Neuronal stem cell (in vitro differentiated cells): ENCODE measurements at regions not wholly inside any gene's neighbourhood (a gene's known extent, or its start where the extent isn't known, plus 50 kb on each side); places are given as distances from the start of the nearest gene placed in this dataset.

ENCODE experiments used
- DNase-seq: peaks from one replicate; pipeline ENCODE4 v3.0.0-alpha.2; 2013; ENCODE audit warnings: low spot score
- H2AFZ ChIP-seq: one replicate; pipeline ENCODE4 v1.6.1; 2013; ENCODE audit warnings: mild to moderate bottlenecking, low read length, inconsistent platforms
- H2AK5ac ChIP-seq: 2 replicates; pipeline ENCODE4 v1.6.1; 2013; ENCODE audit warnings: low read depth, mild to moderate bottlenecking, inconsistent platforms, low read length, moderate library complexity, mixed read lengths
- H2BK120ac ChIP-seq: 2 replicates; pipeline ENCODE4 v1.6.1; 2013; ENCODE audit warnings: low read depth, mild to moderate bottlenecking, inconsistent platforms, low read length, moderate library complexity, mixed read lengths
- H2BK12ac ChIP-seq: one replicate; pipeline ENCODE4 v1.6.1; 2013; ENCODE audit warnings: low read length, inconsistent platforms
- H2BK15ac ChIP-seq: 2 replicates; pipeline ENCODE4 v1.6.1; 2013; ENCODE audit warnings: mild to moderate bottlenecking, low read length, inconsistent platforms, mixed read lengths
- H2BK5ac ChIP-seq: one replicate; pipeline ENCODE4 v1.6.1; 2013; ENCODE audit warnings: inconsistent platforms, mild to moderate bottlenecking, low read length, moderate library complexity
- H3K14ac ChIP-seq: one replicate; pipeline ENCODE4 v1.6.1; 2013; ENCODE audit warnings: low read length, inconsistent platforms
- H3K18ac ChIP-seq: 2 replicates; pipeline ENCODE4 v1.6.1; 2013; ENCODE audit warnings: low read length, inconsistent platforms
- H3K23ac ChIP-seq: 2 replicates; pipeline ENCODE4 v1.6.1; 2013; ENCODE audit warnings: low read depth, mild to moderate bottlenecking, mixed read lengths, low read length, inconsistent platforms; ENCODE audit not compliant: poor library complexity
- H3K27ac ChIP-seq: replicated peaks from 3 replicates; pipeline ENCODE4 v1.5.1; 2013; ENCODE audit warnings: low read length, inconsistent platforms
- H3K27me3 ChIP-seq, 3 experiments: 2 replicates each; pipeline ENCODE4 v1.6.1; 2013; ENCODE audit warnings: low read length in 3 of 3, mild to moderate bottlenecking in 2 of 3, inconsistent platforms in 1 of 3, low read depth in 1 of 3, mixed read lengths in 1 of 3, moderate library complexity in 1 of 3; ENCODE audit not compliant: control insufficient read depth in 3 of 3, insufficient read depth in 3 of 3
- H3K36me3 ChIP-seq, 2 donors: replicated peaks in 1 of 2; 2 replicates each; pipeline ENCODE4 v1.6.1; 2013; ENCODE audit warnings: low read length in 2 of 2; ENCODE audit not compliant: control insufficient read depth in 2 of 2, insufficient read depth in 2 of 2
- H3K4ac ChIP-seq: 2 replicates; pipeline ENCODE4 v1.6.1; 2013; ENCODE audit warnings: inconsistent platforms, mild to moderate bottlenecking, low read length, moderate library complexity
- H3K4me1 ChIP-seq, 2 donors: 1 replicate in 1 of 2; 2 replicates in 1 of 2; pipeline ENCODE4 v1.6.1; 2013; ENCODE audit warnings: low read length in 2 of 2, low read depth in 1 of 2; ENCODE audit not compliant: control insufficient read depth in 2 of 2, insufficient read depth in 1 of 2
- H3K4me2 ChIP-seq: one replicate; pipeline ENCODE4 v1.6.1; 2013; ENCODE audit warnings: mild to moderate bottlenecking, low read length, inconsistent platforms; ENCODE audit not compliant: insufficient read depth, poor library complexity, severe bottlenecking
- H3K4me3 ChIP-seq, 2 donors: 2 replicates each; pipeline ENCODE4 v1.5.1; 2013; ENCODE audit warnings: low read length in 2 of 2, mild to moderate bottlenecking in 2 of 2, inconsistent platforms in 1 of 2, moderate library complexity in 1 of 2
- H3K79me1 ChIP-seq: one replicate; pipeline ENCODE4 v1.6.1; 2013; ENCODE audit warnings: low read depth, mild to moderate bottlenecking, inconsistent platforms, low read length, moderate library complexity
- H3K9ac ChIP-seq: one replicate; pipeline ENCODE4 v1.6.1; 2013; ENCODE audit warnings: mild to moderate bottlenecking, low read depth, low read length, inconsistent platforms; ENCODE audit not compliant: poor library complexity
- H3K9me3 ChIP-seq, 2 donors: replicated peaks in 1 of 2; 2 replicates each; pipeline versions ENCODE3 to v1.6.1; 2013; ENCODE audit warnings: low read length in 2 of 2, mild to moderate bottlenecking in 2 of 2, inconsistent platforms in 1 of 2, low read depth in 1 of 2, mixed read lengths in 1 of 2, moderate library complexity in 1 of 2; ENCODE audit not compliant: control insufficient read depth in 2 of 2, insufficient read depth in 1 of 2
- H4K8ac ChIP-seq: one replicate; pipeline ENCODE4 v1.6.1; 2013; ENCODE audit warnings: low read depth, mild to moderate bottlenecking, inconsistent platforms, low read length, moderate library complexity
- H4K91ac ChIP-seq: one replicate; pipeline ENCODE4 v1.6.1; 2013; ENCODE audit warnings: low read length, low read depth, mild to moderate bottlenecking, inconsistent platforms; ENCODE audit not compliant: poor library complexity
- WGBS, 2 donors: extraction: QIAGEN DNeasy Blood & Tissue Kit; methylation state at CpG; one replicate each; pipeline ENCODE4 v1.1.7; 2013; ENCODE audit warnings: missing lambda C conversion rate in 2 of 2, mixed read lengths in 1 of 2; ENCODE audit not compliant: insufficient read length in 2 of 2, insufficient replicate concordance in 1 of 2; ENCODE audit errors: extremely low coverage in 2 of 2; 5-methylcytosine and 5-hydroxymethylcytosine counted together

- H3K4ac ChIP-seq = no peak overlapping the region
- no peak overlapping the region for H2AK5ac ChIP-seq
- no peak overlapping the region for H3K4me3 ChIP-seq
- no peak overlapping the region for H3K4me2 ChIP-seq
- no peak overlapping the region for H2BK120ac ChIP-seq
- no peak overlapping the region for H3K14ac ChIP-seq
- H2BK15ac ChIP-seq = no peak overlapping the region
- no peak overlapping the region for H3K9ac ChIP-seq
- H3K79me1 ChIP-seq = peaks cover 2% of the 10 kb centered on the region
- H3K9me3 ChIP-seq = no peaks in the 10 kb centered on the region
- H3K23ac ChIP-seq = no peak overlapping the region
- H2AFZ ChIP-seq = no peak overlapping the region
- no peak for DNase-seq
- no peak overlapping the region for H2BK12ac ChIP-seq
- no peak overlapping the region for H4K8ac ChIP-seq
- no peak overlapping the region for H4K91ac ChIP-seq
- no peak overlapping the region for H3K18ac ChIP-seq
- peaks cover 0 to 5% of the 10 kb centered on the region in 2 donors for H3K4me1 ChIP-seq
- peaks cover 0 to 10% (median 0%) of the 10 kb centered on the region in 3 experiments for H3K27me3 ChIP-seq
- H3K27ac ChIP-seq = no peak overlapping the region
- no CpG with 5 or more reads among the region's 2 CpGs for WGBS, 2 donors
- H2BK5ac ChIP-seq = no peak overlapping the region
- H3K36me3 ChIP-seq = no peaks in the 10 kb centered on the region
These were observed 190.5 kb downstream of the TMEM132E start for GRCh38 chr17:34769899-34770298.

GRCh38 chr17:34769049-34769448, 189.7 kb downstream of the TMEM132E start:
- Histone ChIP-seq H3K4me2 (no peak overlapping the region), H2AK5ac (no peak overlapping the region), H4K8ac (no peak overlapping the region), H3K18ac (no peak overlapping the region), H2BK120ac (no peak overlapping the region), H2AFZ (no peak overlapping the region), H3K4me1 (peaks cover 0 to 8% of the 10 kb centered on the region in 2 donors), H2BK5ac (no peak overlapping the region), H3K14ac (no peak overlapping the region), H3K9me3 (no peaks in the 10 kb centered on the region), H3K27ac (no peak overlapping the region), H4K91ac (no peak overlapping the region), H3K4me3 (no peak overlapping the region), H3K23ac (no peak overlapping the region), H3K79me1 (peaks cover 2% of the 10 kb centered on the region), H3K4ac (no peak overlapping the region), H2BK12ac (no peak overlapping the region), H3K36me3 (no peaks in the 10 kb centered on the region), H3K9ac (no peak overlapping the region), H2BK15ac (no peak overlapping the region), H3K27me3 (peaks cover 0 to 10% (median 0%) of the 10 kb centered on the region in 3 experiments)
- WGBS, 2 donors = no CpG with 5 or more reads among the region's 2 CpGs
- no peak for DNase-seq

- Histone ChIP-seq H2AK5ac (no peak overlapping the region), H3K36me3 (no peaks in the 10 kb centered on the region), H4K8ac (no peak overlapping the region), H3K18ac (no peak overlapping the region), H3K9me3 (no peaks in the 10 kb centered on the region), H4K91ac (no peak overlapping the region), H3K14ac (no peak overlapping the region), H2BK15ac (no peak overlapping the region), H2BK12ac (no peak overlapping the region), H3K79me1 (peaks cover 2% of the 10 kb centered on the region), H3K27me3 (no peaks in the 10 kb centered on the region), H2AFZ (no peak overlapping the region), H2BK5ac (no peak overlapping the region), H3K4me3 (no peak overlapping the region), H3K4me2 (no peak overlapping the region), H3K4ac (no peak overlapping the region), H2BK120ac (no peak overlapping the region), H3K9ac (no peak overlapping the region), H3K27ac (no peak overlapping the region), H3K4me1 (peaks cover 0 to 13% of the 10 kb centered on the region in 2 donors), H3K23ac (no peak overlapping the region)
- DNase-seq = no peak
- WGBS, 2 donors = no CpG with 5 or more reads among the region's 5 CpGs
These were observed 185.9 kb downstream of the TMEM132E start for GRCh38 chr17:34765291-34765690.

- H3K4me1 ChIP-seq = peaks cover 0 to 13% of the 10 kb centered on the region in 2 donors
- no peak overlapping the region for H3K9ac ChIP-seq
- WGBS, 2 donors = no CpG with 5 or more reads among the region's 3 CpGs
- H3K9me3 ChIP-seq = no peaks in the 10 kb centered on the region
- no peak overlapping the region for H3K4me3 ChIP-seq
- H3K27ac ChIP-seq = no peak overlapping the region
- H4K8ac ChIP-seq = no peak overlapping the region
- no peak overlapping the region for H3K23ac ChIP-seq
- no peaks in the 10 kb centered on the region for H3K36me3 ChIP-seq
- no peak overlapping the region for H4K91ac ChIP-seq
- no peak overlapping the region for H2BK12ac ChIP-seq
- H3K4me2 ChIP-seq = no peak overlapping the region
- H3K14ac ChIP-seq = no peak overlapping the region
- H2BK120ac ChIP-seq = no peak overlapping the region
- no peak overlapping the region for H2BK15ac ChIP-seq
- no peak for DNase-seq
- no peak overlapping the region for H2AFZ ChIP-seq
- H3K27me3 ChIP-seq = no peaks in the 10 kb centered on the region
- H2AK5ac ChIP-seq = no peak overlapping the region
- H2BK5ac ChIP-seq = no peak overlapping the region
- no peak overlapping the region for H3K4ac ChIP-seq
- H3K79me1 ChIP-seq = peaks cover 2% of the 10 kb centered on the region
- H3K18ac ChIP-seq = no peak overlapping the region
These were observed 185.3 kb downstream of the TMEM132E start for GRCh38 chr17:34764716-34765115.
